Neutrophil (primary cell): ENCODE measurements at regions not wholly inside any gene's neighbourhood (a gene's known extent, or its start where the extent isn't known, plus 50 kb on each side); places are given as distances from the start of the nearest gene placed in this dataset.

Experiments
- H3K27ac ChIP-seq: fragments of 200-600 bp; sonication (generic); 2 replicates; pipeline ENCODE4 v1.5.1; 2016; ENCODE audit warnings: mild to moderate bottlenecking, moderate library complexity
- H3K27me3 ChIP-seq: fragments of 200-600 bp; sonication (generic); 2 replicates; pipeline ENCODE4 v1.6.0; 2016; ENCODE audit warnings: mild to moderate bottlenecking
- H3K36me3 ChIP-seq: fragments of 200-600 bp; sonication (generic); 2 replicates; pipeline ENCODE4 v1.5.1; 2017
- H3K4me1 ChIP-seq, 2 experiments: fragments of 200-600 bp in 1 of 2; sonication (generic) in 1 of 2; 1 replicate in 1 of 2; 2 replicates in 1 of 2; pipeline versions ENCODE4 v1.5.1 to v1.6.1; 2013 to 2016; ENCODE audit warnings: low read depth in 1 of 2, low read length in 1 of 2, mild to moderate bottlenecking in 1 of 2, moderate library complexity in 1 of 2; ENCODE audit not compliant: control insufficient read depth in 1 of 2, insufficient read depth in 1 of 2
- H3K4me3 ChIP-seq, 2 experiments: fragments of 200-600 bp in 1 of 2; sonication (generic) in 1 of 2; 1 replicate in 1 of 2; 2 replicates in 1 of 2; pipeline ENCODE4 v1.5.1; 2013 to 2016; ENCODE audit warnings: low read depth in 1 of 2, low read length in 1 of 2, mild to moderate bottlenecking in 1 of 2, moderate library complexity in 1 of 2
- H3K9me3 ChIP-seq: fragments of 200-600 bp; sonication (generic); 2 replicates; pipeline ENCODE4 v1.5.1; 2016
- CTCF ChIP-seq: fragments of 200-600 bp; sonication (generic); IDR thresholded peaks from 2 replicates; pipeline ENCODE4 v1.5.1; 2016; ENCODE audit warnings: antibody characterized with exemption

DNA sequence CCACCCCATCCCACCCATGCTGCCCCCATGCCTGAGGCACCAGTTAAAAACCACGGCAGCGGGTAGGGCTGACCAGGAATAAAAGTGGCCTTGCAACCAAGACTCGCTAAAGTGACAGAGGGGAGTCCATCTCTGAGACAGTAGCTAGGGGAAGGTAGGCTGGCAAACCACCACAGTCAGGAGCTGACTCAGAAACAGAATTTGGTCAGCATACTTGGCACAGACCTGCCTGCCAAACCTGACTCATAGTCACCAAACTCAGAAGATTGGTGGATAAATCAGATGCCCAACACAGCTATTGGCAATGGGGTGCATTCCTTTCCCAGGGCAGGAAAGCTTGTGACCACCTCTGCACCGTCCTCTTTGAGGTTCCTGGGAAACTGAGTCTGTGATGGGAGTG is 193.8 kb downstream of the BCOR start:
- Histone ChIP-seq H3K36me3 (no peaks in the 10 kb centered on the region), H3K9me3 (no peaks in the 10 kb centered on the region), H3K4me3 (no peak overlapping the region), H3K27me3 (no peaks in the 10 kb centered on the region), H3K27ac (no peak overlapping the region), H3K4me1 (peaks cover 10 to 15% of the 10 kb centered on the region in 2 experiments)
- TF ChIP-seq CTCF, result no peak

DNA sequence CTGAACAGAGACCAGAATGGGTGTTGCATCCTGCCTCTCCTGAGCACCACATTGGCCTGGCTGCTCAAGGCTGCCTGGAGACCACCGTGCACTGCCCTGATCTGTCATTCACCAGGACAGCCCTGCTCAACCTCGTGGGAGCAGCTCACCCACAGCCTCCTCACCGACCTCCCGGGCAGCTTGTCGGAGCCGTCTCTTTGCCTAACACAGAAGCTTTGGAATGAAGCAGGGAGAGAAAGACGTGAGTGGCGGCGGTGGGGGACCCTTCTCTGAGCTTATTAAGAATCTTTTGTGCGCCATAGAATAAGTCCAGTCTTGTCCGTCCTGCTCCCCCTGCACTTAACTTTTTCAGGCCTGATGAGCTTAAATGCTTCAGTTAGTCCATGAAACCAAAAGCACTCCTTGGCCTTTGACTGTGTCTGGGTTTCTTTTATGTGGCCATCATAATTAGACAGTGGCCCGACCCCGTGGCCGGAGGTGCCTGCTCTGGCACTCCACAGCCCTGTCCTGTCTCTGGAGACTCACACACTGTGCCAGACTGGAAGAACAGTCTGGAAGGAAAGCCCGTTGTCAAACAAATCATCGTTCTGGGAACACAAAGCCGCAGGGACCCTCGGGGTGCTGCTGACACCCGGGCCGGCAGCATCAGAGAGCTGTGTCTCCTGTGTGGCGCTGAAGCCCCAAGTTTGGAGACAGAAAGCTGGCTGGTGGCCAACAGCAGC is 192.8 kb downstream of the BCOR start:
- no peak for TF ChIP-seq CTCF
- Histone ChIP-seq H3K27me3 (no peaks in the 10 kb centered on the region), H3K9me3 (no peaks in the 10 kb centered on the region), H3K36me3 (no peaks in the 10 kb centered on the region), H3K4me3 (no peak overlapping the region), H3K27ac (no peak overlapping the region), H3K4me1 (peaks cover 10 to 16% of the 10 kb centered on the region in 2 experiments)

DNA sequence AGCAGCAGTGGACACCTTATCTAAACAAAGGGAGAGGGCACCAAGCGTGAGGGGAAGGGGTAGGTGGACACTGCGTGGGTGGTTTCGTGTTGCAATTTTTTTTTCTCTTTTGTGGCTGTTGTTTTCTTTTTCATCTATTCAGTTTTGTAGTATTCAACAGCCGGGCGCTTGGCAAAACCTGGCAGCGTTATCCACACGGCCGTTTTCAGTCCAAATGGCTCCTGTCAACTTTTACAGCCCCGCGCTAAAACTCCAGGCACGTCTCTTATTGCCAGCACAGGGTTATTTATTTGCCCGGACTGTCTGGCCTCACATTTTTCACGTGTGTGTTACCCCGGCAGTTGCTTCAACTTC is 192.2 kb downstream of the BCOR start:
- Histone ChIP-seq H3K27me3 (no peaks in the 10 kb centered on the region), H3K4me1 (peaks cover 10 to 16% of the 10 kb centered on the region in 2 experiments), H3K9me3 (no peaks in the 10 kb centered on the region), H3K27ac (no peak overlapping the region), H3K36me3 (no peaks in the 10 kb centered on the region), H3K4me3 (no peak overlapping the region)
- no peak for TF ChIP-seq CTCF

GRCh38 chrX:39905946-39906345 is 191.8 kb downstream of the BCOR start:
- TF ChIP-seq CTCF, result no peak
- H3K9me3 ChIP-seq, result no peaks in the 10 kb centered on the region
- no peak overlapping the region for H3K27ac ChIP-seq
- H3K27me3 ChIP-seq, result no peaks in the 10 kb centered on the region
- H3K4me3 ChIP-seq, result no peak overlapping the region
- H3K36me3 ChIP-seq, result no peaks in the 10 kb centered on the region
- peaks cover 10 to 16% of the 10 kb centered on the region in 2 experiments for H3K4me1 ChIP-seq

DNA sequence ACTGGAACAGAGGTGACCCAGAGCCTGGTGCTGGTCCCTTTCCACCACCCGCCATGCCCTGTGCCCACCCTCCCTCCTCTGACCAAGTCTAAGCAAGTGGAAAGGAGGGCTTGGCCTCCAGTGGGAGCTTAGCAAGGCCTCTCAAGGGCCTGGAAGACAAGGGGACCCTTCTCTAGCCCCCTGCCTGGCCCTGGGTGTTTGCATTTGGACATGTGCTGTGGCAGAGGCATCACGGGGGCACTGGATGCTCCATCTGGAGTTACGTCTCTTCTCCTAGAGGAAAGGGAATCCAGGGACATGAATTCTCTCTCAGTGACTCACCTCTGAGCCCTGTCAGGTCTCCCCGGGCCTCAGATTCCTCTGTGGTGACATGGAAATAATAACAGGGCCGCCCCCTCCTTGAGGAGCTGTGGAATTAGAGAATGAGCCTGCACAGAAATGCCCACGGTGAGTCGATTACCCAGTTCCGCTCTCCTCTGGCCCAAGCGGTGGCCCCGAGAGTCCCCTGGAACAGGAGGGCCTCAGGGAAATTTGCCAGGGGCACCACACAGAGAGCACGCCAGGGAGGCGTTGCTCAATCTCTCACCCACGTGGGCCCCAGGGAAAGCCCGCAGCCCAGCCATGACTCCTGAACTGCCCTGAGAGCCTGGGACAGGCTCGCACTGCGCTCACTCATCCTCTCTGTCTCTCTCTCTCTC is 189.6 kb downstream of the BCOR start:
- TF ChIP-seq CTCF, result no peak
- H3K27ac ChIP-seq, result no peak overlapping the region
- no peaks in the 10 kb centered on the region for H3K27me3 ChIP-seq
- peaks cover 10 to 16% of the 10 kb centered on the region in 2 experiments for H3K4me1 ChIP-seq
- H3K36me3 ChIP-seq, result no peaks in the 10 kb centered on the region
- H3K4me3 ChIP-seq, result no peak overlapping the region
- H3K9me3 ChIP-seq, result no peaks in the 10 kb centered on the region
